ENCODE measurements at regions not wholly inside any gene's neighbourhood (a gene's known extent, or its start where the extent isn't known, plus 50 kb on each side); places are given as distances from the start of the nearest gene placed in this dataset.

DNA sequence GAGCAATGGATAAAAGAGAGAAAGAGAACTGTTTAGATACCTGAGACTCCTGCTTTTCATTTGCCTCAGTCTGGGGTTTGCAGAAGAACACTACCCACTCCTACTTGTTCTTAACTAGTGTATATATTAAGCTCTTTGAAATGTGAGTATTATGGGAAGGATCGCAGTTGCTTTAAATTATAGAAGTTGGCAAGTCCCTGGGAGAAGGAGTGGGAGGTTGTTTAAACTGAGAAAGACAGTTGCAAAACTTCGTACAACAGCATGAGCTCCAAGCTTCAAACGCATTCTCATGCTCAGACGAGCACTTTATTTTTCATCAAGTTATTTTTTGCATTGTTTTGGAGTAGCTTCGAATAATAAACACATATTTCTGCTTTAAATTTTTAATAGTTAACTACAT, 88.1 kb upstream of the C1QTNF7 start:
- no peaks in the 10 kb centered on the region for H3K4me1 ChIP-seq (ENCODE audit: control insufficient read depth in 1 of 2, insufficient read depth in 1 of 2, low read depth in 1 of 2, low read length in 1 of 2)
- no peaks in the 10 kb centered on the region for H3K9me3 ChIP-seq
- TF ChIP-seq, protein P1, sequence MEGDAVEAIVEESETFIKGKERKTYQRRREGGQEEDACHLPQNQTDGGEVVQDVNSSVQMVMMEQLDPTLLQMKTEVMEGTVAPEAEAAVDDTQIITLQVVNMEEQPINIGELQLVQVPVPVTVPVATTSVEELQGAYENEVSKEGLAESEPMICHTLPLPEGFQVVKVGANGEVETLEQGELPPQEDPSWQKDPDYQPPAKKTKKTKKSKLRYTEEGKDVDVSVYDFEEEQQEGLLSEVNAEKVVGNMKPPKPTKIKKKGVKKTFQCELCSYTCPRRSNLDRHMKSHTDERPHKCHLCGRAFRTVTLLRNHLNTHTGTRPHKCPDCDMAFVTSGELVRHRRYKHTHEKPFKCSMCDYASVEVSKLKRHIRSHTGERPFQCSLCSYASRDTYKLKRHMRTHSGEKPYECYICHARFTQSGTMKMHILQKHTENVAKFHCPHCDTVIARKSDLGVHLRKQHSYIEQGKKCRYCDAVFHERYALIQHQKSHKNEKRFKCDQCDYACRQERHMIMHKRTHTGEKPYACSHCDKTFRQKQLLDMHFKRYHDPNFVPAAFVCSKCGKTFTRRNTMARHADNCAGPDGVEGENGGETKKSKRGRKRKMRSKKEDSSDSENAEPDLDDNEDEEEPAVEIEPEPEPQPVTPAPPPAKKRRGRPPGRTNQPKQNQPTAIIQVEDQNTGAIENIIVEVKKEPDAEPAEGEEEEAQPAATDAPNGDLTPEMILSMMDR (IDR thresholded peaks at IDR 0.05): no peak

DNA sequence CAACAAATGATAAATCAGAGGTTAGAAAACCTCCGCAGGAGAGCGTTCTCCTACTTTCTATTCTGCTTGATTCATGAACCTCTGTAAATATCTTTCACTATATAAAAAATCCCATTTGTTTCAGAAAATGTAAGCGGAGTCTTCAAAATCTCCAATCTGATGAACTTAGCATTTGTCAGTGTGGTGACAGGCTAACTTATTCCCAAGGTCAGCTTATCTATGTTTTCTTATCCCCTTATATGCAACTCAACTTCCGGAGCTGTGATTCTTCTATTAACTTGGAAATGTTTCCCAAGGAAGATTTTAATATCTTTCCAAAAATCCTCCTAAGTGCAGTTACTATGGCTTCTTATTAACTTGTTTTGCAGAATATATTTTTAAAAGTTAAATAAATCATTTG, 87.5 kb upstream of the C1QTNF7 start:
- H3K4me1 ChIP-seq (ENCODE audit: control insufficient read depth in 1 of 2, insufficient read depth in 1 of 2, low read depth in 1 of 2, low read length in 1 of 2): no peaks in the 10 kb centered on the region

More for the DNA sequence above, 88.1 kb upstream of the C1QTNF7 start:
- Histone ChIP-seq H3K27me3 (peaks cover 21% of the 10 kb centered on the region), H3K4me3 (ENCODE audit: low read depth in 1 of 2, low read length in 1 of 2) (no peak overlapping the region), H3K27ac (no peak overlapping the region), H3K36me3 (no peaks in the 10 kb centered on the region)

DNA sequence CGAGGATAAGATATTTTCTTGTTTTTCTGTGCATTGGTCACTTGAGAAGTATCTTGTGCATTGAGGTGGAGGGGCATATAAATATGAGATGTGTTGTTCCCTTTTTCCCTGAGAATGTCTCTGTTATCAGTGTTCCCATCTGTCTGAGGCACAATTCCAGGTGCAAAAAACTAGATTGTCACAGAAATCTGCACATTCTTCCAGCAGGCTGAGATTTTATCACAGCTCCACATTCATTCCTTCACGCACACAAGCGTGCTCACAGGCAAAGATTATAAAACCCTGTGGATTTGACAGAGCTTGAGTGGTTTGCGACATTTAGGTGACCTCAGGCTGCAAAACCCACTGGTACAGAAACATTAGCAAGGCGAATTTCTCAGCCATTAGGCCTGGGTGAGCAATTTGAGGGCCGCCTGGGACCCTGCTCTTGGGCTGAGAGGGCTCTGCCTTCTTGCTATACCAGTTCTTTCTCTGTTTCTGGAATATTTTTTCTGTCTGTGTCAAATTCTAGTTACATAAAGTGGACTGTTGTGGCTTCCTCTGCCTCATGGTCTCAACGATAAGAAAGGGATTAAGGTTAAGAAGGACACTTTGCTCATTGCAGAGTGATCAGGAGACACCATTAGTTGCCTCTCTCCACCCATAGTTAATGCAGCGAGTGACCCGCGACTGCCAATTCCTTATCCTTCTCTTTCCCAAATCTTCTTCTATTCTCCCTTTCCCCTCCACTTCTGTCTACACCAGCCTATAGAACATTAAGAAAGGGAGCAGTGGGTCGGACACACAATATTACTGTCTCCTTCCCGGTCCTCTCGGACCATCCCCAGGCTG, 86.7 kb upstream of the C1QTNF7 start:
- Histone ChIP-seq H3K27ac (no peak overlapping the region), H3K36me3 (no peaks in the 10 kb centered on the region), H3K4me3 (ENCODE audit: low read depth in 1 of 2, low read length in 1 of 2) (no peak overlapping the region), H3K4me1 (ENCODE audit: control insufficient read depth in 1 of 2, insufficient read depth in 1 of 2, low read depth in 1 of 2, low read length in 1 of 2) (no peaks in the 10 kb centered on the region), H3K9me3 (no peaks in the 10 kb centered on the region), H3K27me3 (peaks cover 21% of the 10 kb centered on the region)
- TF ChIP-seq, protein P1 (IDR thresholded peaks at IDR 0.05): no peak

More for the DNA sequence above, 87.5 kb upstream of the C1QTNF7 start:
- Histone ChIP-seq H3K27me3 (peaks cover 21% of the 10 kb centered on the region), H3K27ac (no peak overlapping the region), H3K36me3 (no peaks in the 10 kb centered on the region), H3K9me3 (no peaks in the 10 kb centered on the region), H3K4me3 (ENCODE audit: low read depth in 1 of 2, low read length in 1 of 2) (no peak overlapping the region)
- TF ChIP-seq, protein P1 (IDR thresholded peaks at IDR 0.05): no peak

DNA sequence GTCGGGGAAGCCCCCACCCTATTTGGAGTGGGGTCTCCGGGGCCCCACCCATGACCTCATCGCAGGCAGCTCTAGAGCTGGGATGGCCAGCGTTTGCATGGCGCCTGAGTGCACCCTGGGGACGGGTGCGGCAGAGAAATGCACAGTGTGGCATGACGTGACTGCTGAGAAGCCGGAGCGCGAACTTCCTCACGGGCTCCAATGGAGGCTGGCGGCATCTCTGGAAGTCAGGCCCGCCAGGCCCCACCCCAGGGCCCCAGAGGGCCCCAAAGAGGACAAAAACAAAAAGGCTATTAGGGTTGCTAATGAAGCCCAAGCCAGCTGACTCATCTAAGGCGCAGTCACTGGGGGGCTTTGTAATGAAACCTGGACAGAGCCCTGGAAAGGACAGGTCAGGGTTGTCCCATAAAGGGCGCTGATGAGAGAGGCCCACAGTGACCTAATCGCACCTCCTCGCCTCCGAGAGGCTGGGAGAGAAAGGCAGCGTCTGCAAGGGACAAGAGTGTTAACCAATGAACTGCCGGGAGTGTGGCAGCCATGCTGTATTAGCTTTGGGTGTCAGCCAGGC, 86.0 kb upstream of the C1QTNF7 start:
- Histone ChIP-seq H3K4me3 (ENCODE audit: low read depth in 1 of 2, low read length in 1 of 2) (no peak overlapping the region), H3K9me3 (no peaks in the 10 kb centered on the region), H3K27me3 (peaks cover 21% of the 10 kb centered on the region), H3K4me1 (ENCODE audit: control insufficient read depth in 1 of 2, insufficient read depth in 1 of 2, low read depth in 1 of 2, low read length in 1 of 2) (no peaks in the 10 kb centered on the region), H3K27ac (no peak overlapping the region), H3K36me3 (no peaks in the 10 kb centered on the region)
- TF ChIP-seq, protein P1 (IDR thresholded peaks at IDR 0.05): no peak

DNA sequence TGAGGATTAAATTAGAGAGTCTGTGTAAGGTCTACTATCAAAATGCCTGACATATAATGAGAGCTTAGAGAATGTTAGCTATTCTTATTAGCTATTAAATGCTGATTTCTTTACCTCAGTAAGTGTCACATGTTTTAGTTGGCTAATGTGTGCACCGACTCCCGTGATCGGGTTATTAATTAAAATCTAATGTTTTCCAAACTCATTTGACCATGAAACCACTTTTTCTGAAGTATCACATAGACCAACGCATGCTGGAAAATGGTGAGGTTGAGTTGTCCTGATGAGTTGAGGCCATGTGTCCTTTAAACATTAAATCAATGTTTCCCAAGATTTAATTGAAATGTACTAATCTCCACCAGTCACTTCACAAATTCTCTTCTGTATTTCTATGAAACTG, 84.8 kb upstream of the C1QTNF7 start:
- Histone ChIP-seq H3K9me3 (no peaks in the 10 kb centered on the region), H3K27ac (no peak overlapping the region), H3K4me1 (ENCODE audit: control insufficient read depth in 1 of 2, insufficient read depth in 1 of 2, low read depth in 1 of 2, low read length in 1 of 2) (no peaks in the 10 kb centered on the region), H3K27me3 (peaks cover 21% of the 10 kb centered on the region), H3K36me3 (no peaks in the 10 kb centered on the region), H3K4me3 (ENCODE audit: low read depth in 1 of 2, low read length in 1 of 2) (no peak overlapping the region)
- TF ChIP-seq, protein P1 (IDR thresholded peaks at IDR 0.05): no peak

Data from neutrophil (primary cell).